Uterus (tissue), 2 donors: ENCODE measurements at regions not wholly inside any gene's neighbourhood (a gene's known extent, or its start where the extent isn't known, plus 50 kb on each side); places are given as distances from the start of the nearest gene placed in this dataset.
"Not testable (repeated sequence)": the region's sequence is repeated elsewhere in the genome, so short reads cannot be mapped to it uniquely, and the experiment has no call there.

ENCODE experiments used
- CTCF ChIP-seq, 4 experiments: fragments of 200-600 bp in 2 of 4; fragments of 450-650 bp in 2 of 4; sonication (generic) in 2 of 4; IDR thresholded peaks; one replicate each; pipeline ENCODE4 v1.5.1; 2016 to 2019; ENCODE audit warnings: antibody characterized with exemption in 4 of 4, mild to moderate bottlenecking in 2 of 4, moderate library complexity in 1 of 4
- POLR2A ChIP-seq, 2 donors: fragments of 450-650 bp; IDR thresholded peaks; one replicate each; pipeline ENCODE4 v1.6.1; 2016; ENCODE audit warnings: antibody characterized with exemption in 2 of 2, mild to moderate bottlenecking in 1 of 2, moderate library complexity in 1 of 2

DNA sequence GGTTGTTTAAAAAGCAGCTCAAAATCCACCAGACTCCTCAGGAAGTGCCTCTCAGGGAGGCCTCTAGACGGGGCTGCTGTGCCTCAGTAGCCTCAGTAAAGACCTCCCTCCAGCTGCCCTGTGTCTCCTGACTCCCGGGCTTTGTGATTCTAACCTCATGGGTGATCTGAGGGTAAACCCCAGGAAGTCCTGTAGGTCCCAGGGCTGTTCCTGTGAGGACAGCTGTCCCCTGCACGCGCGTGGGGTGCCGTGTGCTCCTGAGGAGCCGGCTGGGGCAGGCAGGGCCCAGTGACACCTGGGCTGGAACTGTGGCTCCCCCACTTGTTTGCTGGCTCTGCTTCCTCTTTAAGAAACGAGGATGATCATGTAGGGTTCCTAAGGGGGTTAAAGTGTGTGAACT, 359.9 kb downstream of the BCL2L11 start:
- TF ChIP-seq CTCF, POLR2A (IDR thresholded peaks at IDR 0.05): not testable (repeated sequence)
